H1 (cell line): ENCODE measurements at regions not wholly inside any gene's neighbourhood (a gene's known extent, or its start where the extent isn't known, plus 50 kb on each side); places are given as distances from the start of the nearest gene placed in this dataset.

Source experiments
- CTCF ChIA-PET: fragments of 300-600 bp; sonication (Branson Sonifier 250); formaldehyde crosslinking; loops from one replicate; lab custom pipeline; 2021; ENCODE audit not compliant: partially characterized antibody; lab: Charles Lee
- POLR2A ChIA-PET: fragments of 300-600 bp; sonication (Branson Sonifier 250); formaldehyde crosslinking; loops from one replicate; lab custom pipeline; 2021; ENCODE audit warnings: inconsistent platforms; ENCODE audit not compliant: partially characterized antibody; lab: Charles Lee
- DNase-seq, 2 experiments: peaks; one replicate each; pipeline versions ENCODE4 v3.0.0 to v3.0.0-alpha.2; 2010 to 2022; ENCODE audit warnings: low spot score in 2 of 2, low read depth in 1 of 2, mixed read lengths in 1 of 2
- FAIRE-seq: peaks from 2 replicates; lab custom pipeline; 2011; peaks lifted over from hg19 to GRCh38; lab: Jason Lieb, UNC
- H2AFZ ChIP-seq: 2 replicates; pipeline ENCODE4 v1.8.1; 2012; ENCODE audit warnings: low read length, inconsistent platforms
- H2AK5ac ChIP-seq: 2 replicates; pipeline ENCODE4 v1.6.1; 2013; ENCODE audit warnings: low read depth, low read length
- H2BK120ac ChIP-seq: replicated peaks from 2 replicates; pipeline ENCODE3; 2013; ENCODE audit warnings: low read depth, low read length, inconsistent platforms
- H2BK12ac ChIP-seq: 2 replicates; pipeline ENCODE4 v1.6.1; 2013; ENCODE audit warnings: low read depth, low read length
- H2BK15ac ChIP-seq: 2 replicates; pipeline ENCODE4 v1.6.1; 2013; ENCODE audit warnings: low read length
- H2BK20ac ChIP-seq: 2 replicates; pipeline ENCODE4 v1.6.1; 2013; ENCODE audit warnings: low read length
- H2BK5ac ChIP-seq: 2 replicates; pipeline ENCODE4 v1.6.1; 2013; ENCODE audit warnings: low read depth, low read length
- H3K14ac ChIP-seq: 2 replicates; pipeline ENCODE4 v1.6.1; 2013; ENCODE audit warnings: inconsistent platforms; ENCODE audit not compliant: insufficient read length
- H3K18ac ChIP-seq: 2 replicates; pipeline ENCODE4 v1.6.1; 2013; ENCODE audit warnings: low read length; ENCODE audit errors: extremely low read depth
- H3K23ac ChIP-seq: 2 replicates; pipeline ENCODE4 v1.6.1; 2013; ENCODE audit warnings: inconsistent platforms; ENCODE audit not compliant: insufficient read length
- H3K23me2 ChIP-seq: 2 replicates; pipeline ENCODE4 v1.6.1; 2013; ENCODE audit warnings: low read depth, low read length
- H3K27ac ChIP-seq: 2 replicates; pipeline ENCODE4 v1.6.1; 2011; ENCODE audit warnings: low read depth, low read length, inconsistent platforms
- H3K27me3 ChIP-seq, 4 experiments: replicated peaks in 1 of 4; 1 replicate in 1 of 4; 2 replicates in 3 of 4; pipeline versions ENCODE4 v1.6.1 to v1.8.1; 2011 to 2013; ENCODE audit warnings: low read length in 3 of 4, mild to moderate bottlenecking in 3 of 4, inconsistent platforms in 2 of 4, mixed read lengths in 2 of 4, moderate library complexity in 1 of 4; ENCODE audit not compliant: control insufficient read depth in 3 of 4, insufficient read depth in 3 of 4; ENCODE audit errors: extremely low read depth in 1 of 4
- H3K36me3 ChIP-seq, 4 experiments: 2 replicates each; pipeline versions ENCODE4 v1.6.1 to v1.8.1; 2011 to 2013; ENCODE audit warnings: mild to moderate bottlenecking in 4 of 4, low read length in 3 of 4, moderate library complexity in 2 of 4, control low read depth in 1 of 4, inconsistent platforms in 1 of 4; ENCODE audit not compliant: insufficient read depth in 4 of 4, control insufficient read depth in 2 of 4
- H3K4ac ChIP-seq: replicated peaks from 2 replicates; pipeline ENCODE3; 2013; ENCODE audit warnings: low read length, low read depth, mixed read lengths, inconsistent platforms; ENCODE audit not compliant: insufficient read length
- H3K4me1 ChIP-seq, 4 experiments: replicated peaks in 1 of 4; 1 replicate in 1 of 4; 2 replicates in 3 of 4; pipeline versions ENCODE4 v1.6.1 to v1.8.1; 2011 to 2013; ENCODE audit warnings: low read length in 3 of 4, inconsistent platforms in 2 of 4, mixed read lengths in 1 of 4; ENCODE audit not compliant: insufficient read depth in 4 of 4, control insufficient read depth in 3 of 4
- H3K4me2 ChIP-seq, 2 experiments: 2 replicates each; pipeline versions ENCODE4 v1.6.1 to v1.8.1; 2011 to 2013; ENCODE audit warnings: low read depth in 2 of 2, low read length in 2 of 2, control low read depth in 1 of 2, inconsistent platforms in 1 of 2, mild to moderate bottlenecking in 1 of 2; ENCODE audit not compliant: insufficient read depth in 1 of 2
- H3K4me3 ChIP-seq, 4 experiments: fragments of 200-600, 300-600 bp in 1 of 4; sonication (generic), shearing (Covaris generic), sonication (Bioruptor Twin) in 1 of 4; 2 replicates each; pipeline versions ENCODE4 v1.5.1 to v1.8.1; 2011 to 2016; ENCODE audit warnings: low read length in 4 of 4, low read depth in 3 of 4, control low read depth in 2 of 4, inconsistent platforms in 2 of 4, mild to moderate bottlenecking in 2 of 4, mixed read lengths in 1 of 4, moderate library complexity in 1 of 4; ENCODE audit not compliant: insufficient read depth in 2 of 4; ENCODE audit errors: extremely low read depth in 1 of 4
- H3K56ac ChIP-seq: replicated peaks from 2 replicates; pipeline ENCODE3; 2013; ENCODE audit warnings: low read depth, mild to moderate bottlenecking, mixed read lengths, low read length, inconsistent platforms; ENCODE audit not compliant: insufficient read length
- H3K79me1 ChIP-seq: 2 replicates; pipeline ENCODE4 v1.6.1; 2013; ENCODE audit warnings: low read depth, low read length, control low read depth
- H3K79me2 ChIP-seq, 2 experiments: 2 replicates each; pipeline versions ENCODE4 v1.6.1 to v1.8.1; 2012 to 2013; ENCODE audit warnings: low read length in 2 of 2, mild to moderate bottlenecking in 2 of 2, inconsistent platforms in 1 of 2; ENCODE audit not compliant: insufficient read depth in 2 of 2, control insufficient read depth in 1 of 2
- H3K9ac ChIP-seq, 4 experiments: replicated peaks in 1 of 4; 1 replicate in 1 of 4; 2 replicates in 3 of 4; pipeline versions ENCODE4 v1.6.1 to v1.8.1; 2011 to 2013; ENCODE audit warnings: low read depth in 3 of 4, low read length in 3 of 4, control low read depth in 2 of 4, mild to moderate bottlenecking in 2 of 4, moderate library complexity in 2 of 4, inconsistent platforms in 1 of 4; ENCODE audit errors: extremely low read depth in 1 of 4
- H3K9me3 ChIP-seq, 2 experiments: 2 replicates each; pipeline versions ENCODE4 v1.6.1 to v1.8.1; 2012 to 2013; ENCODE audit warnings: mild to moderate bottlenecking in 2 of 2, moderate library complexity in 2 of 2, control low read depth in 1 of 2, inconsistent platforms in 1 of 2, low read depth in 1 of 2, low read length in 1 of 2, mixed read lengths in 1 of 2; ENCODE audit not compliant: insufficient read depth in 2 of 2
- H4K20me1 ChIP-seq, 2 experiments: replicated peaks in 1 of 2; 2 replicates each; pipeline versions ENCODE3 to v1.8.1; 2011 to 2013; ENCODE audit warnings: inconsistent platforms in 2 of 2, low read length in 2 of 2, mild to moderate bottlenecking in 1 of 2; ENCODE audit not compliant: insufficient read depth in 2 of 2, control insufficient read depth in 1 of 2
- H4K5ac ChIP-seq: 2 replicates; pipeline ENCODE4 v1.6.1; 2013; ENCODE audit warnings: low read length, low read depth, mixed read lengths, inconsistent platforms; ENCODE audit not compliant: insufficient read length
- H4K8ac ChIP-seq: 2 replicates; pipeline ENCODE4 v1.8.0; 2013; ENCODE audit warnings: mild to moderate bottlenecking, moderate library complexity, low read length, inconsistent platforms; ENCODE audit not compliant: insufficient read depth; ENCODE audit errors: extremely low read depth
- H4K91ac ChIP-seq: replicated peaks from 2 replicates; pipeline ENCODE3; 2013; ENCODE audit warnings: low read length, mixed read lengths, inconsistent platforms; ENCODE audit not compliant: insufficient read length
- ASH2L ChIP-seq: fragments of 200-600, 300-600 bp; sonication (generic); IDR thresholded peaks from one replicate; pipeline ENCODE4 v1.7.1; 2017; ENCODE audit warnings: low read length
- CREB1 ChIP-seq: IDR thresholded peaks from 2 replicates; pipeline ENCODE4 v1.6.1; 2012; ENCODE audit warnings: inconsistent platforms
- CTBP2 ChIP-seq: IDR thresholded peaks from 2 replicates; pipeline ENCODE4 v1.7.0; 2011; ENCODE audit warnings: borderline replicate concordance, mild to moderate bottlenecking, moderate library complexity, mixed read lengths, low read length; ENCODE audit not compliant: insufficient read depth, insufficient read length
- KDM5A ChIP-seq: fragments of 200-600 bp; IDR thresholded peaks from 2 replicates; pipeline ENCODE4 v1.7.1; 2012; ENCODE audit warnings: mild to moderate bottlenecking, low read length, inconsistent platforms, mixed read lengths
- NANOG ChIP-seq: IDR thresholded peaks from 2 replicates; pipeline ENCODE4 v1.6.1; 2011; ENCODE audit warnings: low read length, low read depth, mild to moderate bottlenecking, inconsistent platforms; ENCODE audit not compliant: insufficient read depth, poor library complexity, severe bottlenecking
- PHF8 ChIP-seq: fragments of 200-600 bp; sonication (generic); conservative IDR thresholded peaks from 2 replicates; pipeline ENCODE4 v1.7.1; 2012; ENCODE audit warnings: low read depth, mild to moderate bottlenecking, inconsistent platforms, low read length, moderate library complexity
- RFX5 ChIP-seq: IDR thresholded peaks from 2 replicates; pipeline ENCODE4 v1.6.1; 2011; ENCODE audit warnings: low read depth, low read length, improper control_type of control experiment, borderline replicate concordance
- SIN3A ChIP-seq, 2 experiments: IDR thresholded peaks in 1 of 2; conservative IDR thresholded peaks in 1 of 2; 2 replicates each; pipeline ENCODE4 v1.6.1; 2011 to 2012; ENCODE audit warnings: low read length in 2 of 2, improper control_type of control experiment in 1 of 2, low read depth in 1 of 2, mild to moderate bottlenecking in 1 of 2
- SP2 ChIP-seq: IDR thresholded peaks from 2 replicates; pipeline ENCODE4 v1.6.1; 2012; ENCODE audit warnings: mild to moderate bottlenecking, low read length, inconsistent platforms
- SP4 ChIP-seq: IDR thresholded peaks from 2 replicates; pipeline ENCODE4 v1.6.1; 2012; ENCODE audit warnings: low read length, inconsistent platforms
- SUZ12 ChIP-seq: fragments of 200-600 bp; sonication (generic); IDR thresholded peaks from 2 replicates; pipeline ENCODE4 v1.6.1; 2012; ENCODE audit warnings: mild to moderate bottlenecking, inconsistent platforms, low read length, moderate library complexity, mixed read lengths
- TAF1 ChIP-seq: IDR thresholded peaks from 2 replicates; pipeline ENCODE4 v1.6.1; 2011; ENCODE audit warnings: mild to moderate bottlenecking, low read depth, low read length
- TAF7 ChIP-seq: optimal IDR thresholded peaks from 2 replicates; pipeline ENCODE3; 2011; ENCODE audit warnings: low read depth, mild to moderate bottlenecking, inconsistent platforms, low read length, moderate library complexity, borderline replicate concordance
- TEAD4 ChIP-seq: IDR thresholded peaks from 2 replicates; pipeline ENCODE4 v1.6.1; 2012; ENCODE audit warnings: low read depth, low read length, inconsistent platforms, mixed read lengths
- WGBS, 2 experiments: shearing (Covaris generic) in 1 of 2; methylation state at CpG; one replicate each; pipeline versions ENCODE4 v1.1.6 to v1.1.7; 2013 to 2015; ENCODE audit warnings: low lambda C conversion rate in 2 of 2, mixed read lengths in 2 of 2, inconsistent platforms in 1 of 2, low coverage in 1 of 2, missing lambda C conversion rate in 1 of 2; ENCODE audit not compliant: insufficient replicate concordance in 2 of 2, insufficient coverage in 1 of 2, insufficient read length in 1 of 2; ENCODE audit errors: extremely low coverage in 1 of 2, missing lambda C conversion rate in 1 of 2; 5-methylcytosine and 5-hydroxymethylcytosine counted together

- Histone ChIP-seq H3K9ac (no peak overlapping the region), H4K91ac (no peak overlapping the region), H3K27ac (no peak overlapping the region), H2AFZ (no peak overlapping the region), H2BK12ac (no peak overlapping the region), H3K23ac (no peak overlapping the region), H3K4ac (no peak overlapping the region), H3K56ac (no peak overlapping the region), H3K79me2 (no peaks in the 10 kb centered on the region), H2AK5ac (no peak overlapping the region), H4K8ac (no peak overlapping the region), H3K23me2 (no peaks in the 10 kb centered on the region), H2BK120ac (no peak overlapping the region), H3K14ac (no peak overlapping the region), H2BK20ac (no peak overlapping the region), H2BK5ac (no peak overlapping the region), H3K36me3 (no peaks in the 10 kb centered on the region), H3K27me3 (no peaks in the 10 kb centered on the region), H3K4me2 (no peak overlapping the region), H2BK15ac (no peak overlapping the region), H3K79me1 (no peaks in the 10 kb centered on the region), H3K4me1 (no peaks in the 10 kb centered on the region), H4K5ac (no peak overlapping the region), H4K20me1 (no peaks in the 10 kb centered on the region), H3K4me3 (no peak overlapping the region), H3K18ac (no peak overlapping the region), H3K9me3 (peaks cover 2 to 3% of the 10 kb centered on the region in 2 experiments; a peak in 2 of 4 replicates)
- ChIA-PET CTCF (interaction anchor here (1.8 kb wide), 1 partner anchor 13 kb away, joined by 3 read pairs; no protein-coding TSS in a partner anchor), POLR2A (no interaction called here)
- no peak for FAIRE-seq
- 91% methylated on average over 3 of the region's 3 CpGs; no CpG with 5 or more reads in 1 of the 2 experiments for WGBS, 2 experiments
- no peak for DNase-seq
- TF ChIP-seq SUZ12 (no peak), TEAD4 (no peak), PHF8 (no peak), RFX5 (no peak), NANOG (no peak), CTBP2 (no peak), ASH2L (no peak), CREB1 (no peak), SP2 (no peak), TAF7 (no peak), TAF1 (no peak), SIN3A (conservative IDR thresholded peaks at IDR 0.05 in 1 of 2, IDR thresholded peaks at IDR 0.05 in 1 of 2; ENCODE audit: low read depth in 1 of 2, low read length in 2 of 2) (no peak), SP4 (no peak), KDM5A (no peak)
Observed at GRCh38 chr9:78143281-78144007, 92.4 kb upstream of the CEP78 start.
